ENCODE measurements at regions not wholly inside any gene's neighbourhood (a gene's known extent, or its start where the extent isn't known, plus 50 kb on each side); places are given as distances from the start of the nearest gene placed in this dataset.

DNA sequence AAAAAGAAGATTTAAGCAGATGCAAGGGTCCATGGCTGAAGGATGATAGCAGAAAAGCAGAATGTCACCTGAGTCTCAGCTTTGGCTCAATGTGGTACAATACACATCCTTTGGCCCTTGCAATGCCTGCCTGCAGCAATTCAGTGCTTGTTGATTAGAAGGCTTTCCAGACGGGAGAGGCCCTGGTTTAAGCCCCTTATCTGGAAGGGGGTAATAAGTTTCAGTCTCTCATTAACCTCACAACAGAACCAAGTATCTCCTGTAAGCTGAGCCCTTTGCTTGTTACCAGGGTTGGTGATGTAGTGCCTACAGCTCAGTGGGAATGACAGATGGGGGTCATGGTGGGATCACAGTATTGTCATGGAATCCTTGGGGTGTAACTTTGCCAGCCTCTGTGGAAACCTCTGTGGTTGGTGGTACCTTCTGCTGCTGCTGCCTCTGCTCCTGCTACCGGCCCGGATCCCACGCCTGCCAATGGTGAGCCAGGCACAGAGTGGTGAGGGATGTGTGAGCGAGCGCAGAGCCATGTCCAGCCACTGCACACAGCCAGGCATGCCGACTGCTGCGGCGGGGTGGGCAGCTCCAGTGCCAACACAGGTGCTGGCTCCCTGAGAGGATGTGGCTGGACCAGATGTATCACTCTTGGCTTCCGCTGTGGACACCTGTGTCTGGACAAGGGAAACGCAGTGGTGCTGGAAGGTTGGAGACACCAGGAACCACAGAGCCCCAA is 81.2 kb downstream of the ADRA2C start:
- TF ChIP-seq, protein P1, sequence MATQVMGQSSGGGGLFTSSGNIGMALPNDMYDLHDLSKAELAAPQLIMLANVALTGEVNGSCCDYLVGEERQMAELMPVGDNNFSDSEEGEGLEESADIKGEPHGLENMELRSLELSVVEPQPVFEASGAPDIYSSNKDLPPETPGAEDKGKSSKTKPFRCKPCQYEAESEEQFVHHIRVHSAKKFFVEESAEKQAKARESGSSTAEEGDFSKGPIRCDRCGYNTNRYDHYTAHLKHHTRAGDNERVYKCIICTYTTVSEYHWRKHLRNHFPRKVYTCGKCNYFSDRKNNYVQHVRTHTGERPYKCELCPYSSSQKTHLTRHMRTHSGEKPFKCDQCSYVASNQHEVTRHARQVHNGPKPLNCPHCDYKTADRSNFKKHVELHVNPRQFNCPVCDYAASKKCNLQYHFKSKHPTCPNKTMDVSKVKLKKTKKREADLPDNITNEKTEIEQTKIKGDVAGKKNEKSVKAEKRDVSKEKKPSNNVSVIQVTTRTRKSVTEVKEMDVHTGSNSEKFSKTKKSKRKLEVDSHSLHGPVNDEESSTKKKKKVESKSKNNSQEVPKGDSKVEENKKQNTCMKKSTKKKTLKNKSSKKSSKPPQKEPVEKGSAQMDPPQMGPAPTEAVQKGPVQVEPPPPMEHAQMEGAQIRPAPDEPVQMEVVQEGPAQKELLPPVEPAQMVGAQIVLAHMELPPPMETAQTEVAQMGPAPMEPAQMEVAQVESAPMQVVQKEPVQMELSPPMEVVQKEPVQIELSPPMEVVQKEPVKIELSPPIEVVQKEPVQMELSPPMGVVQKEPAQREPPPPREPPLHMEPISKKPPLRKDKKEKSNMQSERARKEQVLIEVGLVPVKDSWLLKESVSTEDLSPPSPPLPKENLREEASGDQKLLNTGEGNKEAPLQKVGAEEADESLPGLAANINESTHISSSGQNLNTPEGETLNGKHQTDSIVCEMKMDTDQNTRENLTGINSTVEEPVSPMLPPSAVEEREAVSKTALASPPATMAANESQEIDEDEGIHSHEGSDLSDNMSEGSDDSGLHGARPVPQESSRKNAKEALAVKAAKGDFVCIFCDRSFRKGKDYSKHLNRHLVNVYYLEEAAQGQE (IDR thresholded peaks at IDR 0.05; ENCODE audit: insufficient read depth in 1 of 2, low read depth in 2 of 2, low read length in 2 of 2) = no peak
- no peak for TF ChIP-seq FOXP2 (optimal IDR thresholded peaks at IDR 0.05; ENCODE audit: borderline replicate concordance, extremely low read depth, extremely low read length, insufficient read depth)
- TF ChIP-seq TAF1 (IDR thresholded peaks at IDR 0.05; ENCODE audit: borderline replicate concordance, insufficient read depth, low read length) = no peak
- TF ChIP-seq SIN3A (IDR thresholded peaks at IDR 0.05; ENCODE audit: borderline replicate concordance, insufficient read depth, low read length) = no peak
- TF ChIP-seq POLR2AphosphoS5 (IDR thresholded peaks at IDR 0.05; ENCODE audit: low read depth, low read length) = no peak

DNA sequence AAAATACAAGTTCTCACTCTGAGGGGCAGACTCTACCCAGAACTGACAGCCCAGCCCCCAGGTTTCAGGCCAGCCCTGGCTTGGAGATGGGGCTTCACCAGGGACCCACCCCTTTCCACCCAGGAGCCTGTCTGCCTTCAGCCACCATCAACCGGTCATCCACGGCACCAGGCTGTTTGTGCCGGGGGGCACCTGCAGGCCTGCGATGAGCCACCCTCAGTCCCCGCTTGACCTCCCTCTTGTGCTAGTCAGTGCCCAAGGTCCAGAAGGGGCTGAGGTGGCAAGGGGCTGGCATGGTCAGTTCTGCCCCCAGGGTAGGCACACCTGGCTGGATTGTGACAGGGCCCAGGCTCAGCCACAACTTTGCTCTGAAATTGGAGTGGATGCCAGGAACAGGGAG is 82.1 kb downstream of the ADRA2C start:
- TF ChIP-seq SIN3A (IDR thresholded peaks at IDR 0.05; ENCODE audit: borderline replicate concordance, insufficient read depth, low read length) = no peak
- TF ChIP-seq TAF1 (IDR thresholded peaks at IDR 0.05; ENCODE audit: borderline replicate concordance, insufficient read depth, low read length) = no peak

DNA sequence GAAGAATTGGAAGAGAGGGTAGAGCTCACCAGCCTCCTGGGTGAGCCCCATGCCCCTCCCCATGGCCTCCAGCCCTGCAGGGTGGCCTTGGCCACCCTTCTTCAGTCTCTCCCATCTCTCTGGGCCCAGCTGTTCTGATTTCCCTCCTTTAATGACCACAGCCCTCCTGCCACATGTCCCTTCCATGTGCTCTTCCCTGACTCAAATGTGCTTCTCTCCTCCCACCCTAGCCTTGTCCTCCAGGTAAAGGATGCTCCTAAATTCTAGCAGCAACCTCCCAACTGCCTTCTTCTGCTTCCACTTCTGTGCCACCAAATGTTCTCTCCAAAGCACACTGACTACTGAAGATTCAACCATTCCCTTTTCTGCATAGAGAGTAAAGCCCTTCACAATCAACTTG is 83.0 kb downstream of the ADRA2C start:
- TF ChIP-seq TAF1 (IDR thresholded peaks at IDR 0.05; ENCODE audit: borderline replicate concordance, insufficient read depth, low read length) (no peak), SIN3A (IDR thresholded peaks at IDR 0.05; ENCODE audit: borderline replicate concordance, insufficient read depth, low read length) (no peak), FOXP2 (optimal IDR thresholded peaks at IDR 0.05; ENCODE audit: borderline replicate concordance, extremely low read depth, extremely low read length, insufficient read depth) (no peak), POLR2AphosphoS5 (IDR thresholded peaks at IDR 0.05; ENCODE audit: low read depth, low read length) (no peak)
- TF ChIP-seq, protein P1 (IDR thresholded peaks at IDR 0.05; ENCODE audit: insufficient read depth in 1 of 2, low read depth in 2 of 2, low read length in 2 of 2) = no peak

GRCh38 chr4:3850128-3850527 is 83.9 kb downstream of the ADRA2C start:
- TF ChIP-seq TAF1 (IDR thresholded peaks at IDR 0.05; ENCODE audit: borderline replicate concordance, insufficient read depth, low read length) = no peak
- no peak for TF ChIP-seq FOXP2 (optimal IDR thresholded peaks at IDR 0.05; ENCODE audit: borderline replicate concordance, extremely low read depth, extremely low read length, insufficient read depth)
- no peak for TF ChIP-seq SIN3A (IDR thresholded peaks at IDR 0.05; ENCODE audit: borderline replicate concordance, insufficient read depth, low read length)
- TF ChIP-seq, protein P1 (IDR thresholded peaks at IDR 0.05; ENCODE audit: insufficient read depth in 1 of 2, low read depth in 2 of 2, low read length in 2 of 2) = no peak
- no peak for TF ChIP-seq POLR2AphosphoS5 (IDR thresholded peaks at IDR 0.05; ENCODE audit: low read depth, low read length)

DNA sequence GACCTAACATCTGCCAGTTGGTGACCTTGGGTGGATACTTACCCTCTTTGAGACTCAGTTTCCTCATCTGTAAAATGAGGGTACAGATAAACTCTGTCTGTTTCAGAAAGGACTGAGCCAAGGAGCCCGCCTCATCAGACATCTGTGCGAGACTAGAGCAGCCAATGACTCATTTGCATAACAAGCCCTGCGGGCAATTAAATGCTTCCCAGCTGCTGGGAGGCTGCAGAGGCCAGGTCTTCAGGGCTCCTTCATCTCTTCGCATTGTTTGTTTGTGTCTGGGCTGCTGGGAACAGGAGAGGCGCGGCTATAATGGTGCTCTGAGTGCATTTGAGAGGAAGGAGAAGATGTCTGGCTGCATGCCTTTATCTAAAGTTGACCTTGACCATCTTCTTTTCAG is 85.0 kb downstream of the ADRA2C start:
- TF ChIP-seq, protein P1 (IDR thresholded peaks at IDR 0.05; ENCODE audit: insufficient read depth in 1 of 2, low read depth in 2 of 2, low read length in 2 of 2) = no peak
- TF ChIP-seq FOXP2 (optimal IDR thresholded peaks at IDR 0.05; ENCODE audit: borderline replicate concordance, extremely low read depth, extremely low read length, insufficient read depth) (no peak), SIN3A (IDR thresholded peaks at IDR 0.05; ENCODE audit: borderline replicate concordance, insufficient read depth, low read length) (no peak), POLR2AphosphoS5 (IDR thresholded peaks at IDR 0.05; ENCODE audit: low read depth, low read length) (no peak), TAF1 (IDR thresholded peaks at IDR 0.05; ENCODE audit: borderline replicate concordance, insufficient read depth, low read length) (no peak)

Data from PFSK-1 (cell line).